HUES6 (cell line): ENCODE measurements at regions not wholly inside any gene's neighbourhood (a gene's known extent, or its start where the extent isn't known, plus 50 kb on each side); places are given as distances from the start of the nearest gene placed in this dataset.
A peak's percentile ranks its signal among the peaks of the same experiment; 100 is the strongest.

Experiments used
- H3K27ac ChIP-seq: 2 replicates; pipeline ENCODE4 v1.7.0; 2013; ENCODE audit warnings: low read depth, mild to moderate bottlenecking, low read length, inconsistent platforms
- H3K27me3 ChIP-seq: 2 replicates; pipeline ENCODE4 v1.6.1; 2013; ENCODE audit warnings: low read length; ENCODE audit not compliant: control insufficient read depth, insufficient read depth
- H3K36me3 ChIP-seq: 2 replicates; pipeline ENCODE4 v1.6.1; 2013; ENCODE audit warnings: low read length; ENCODE audit not compliant: control insufficient read depth, insufficient read depth
- H3K4me1 ChIP-seq: 2 replicates; pipeline ENCODE4 v1.6.1; 2013; ENCODE audit warnings: low read length; ENCODE audit not compliant: control insufficient read depth, insufficient read depth
- H3K4me3 ChIP-seq: 2 replicates; pipeline ENCODE4 v1.5.1; 2013; ENCODE audit warnings: low read depth, low read length
- H3K9ac ChIP-seq: one replicate; pipeline ENCODE4 v1.6.1; 2013; ENCODE audit warnings: mild to moderate bottlenecking, low read length
- H3K9me3 ChIP-seq: 2 replicates; pipeline ENCODE4 v1.6.1; 2013; ENCODE audit warnings: low read depth, low read length; ENCODE audit not compliant: control insufficient read depth, insufficient read depth

GRCh38 chr1:22297999-22298398 is 153.7 kb upstream of the ZBTB40 start:
- Histone ChIP-seq H3K27me3 (no peaks in the 10 kb centered on the region), H3K36me3 (no peaks in the 10 kb centered on the region), H3K4me3 (no peak overlapping the region), H3K9me3 (peaks cover 9% of the 10 kb centered on the region), H3K27ac (no peak overlapping the region), H3K4me1 (peaks cover 8% of the 10 kb centered on the region), H3K9ac (no peak overlapping the region)

GRCh38 chr1:22303816-22304215 is 147.8 kb upstream of the ZBTB40 start:
- H3K27me3 ChIP-seq = 0 out of 2 replicates have a peak, but pooled peaks cover 2% of the 10 kb centered on the region
- H3K9me3 ChIP-seq = peaks cover 10% of the 10 kb centered on the region; the same call in 1 of the 2 replicates
- H3K4me1 ChIP-seq = no peaks in the 10 kb centered on the region
- no peak overlapping the region for H3K4me3 ChIP-seq
- H3K27ac ChIP-seq = no peak overlapping the region
- no peaks in the 10 kb centered on the region for H3K36me3 ChIP-seq
- no peak overlapping the region for H3K9ac ChIP-seq

GRCh38 chr1:22309572-22309971 is 142.1 kb upstream of the ZBTB40 start:
- Histone ChIP-seq H3K9me3 (no peaks in the 10 kb centered on the region), H3K4me3 (no peak overlapping the region), H3K9ac (no peak overlapping the region), H3K36me3 (no peaks in the 10 kb centered on the region), H3K27ac (no peak overlapping the region), H3K4me1 (no peaks in the 10 kb centered on the region), H3K27me3 (0 out of 2 replicates have a peak, but pooled peaks cover 2% of the 10 kb centered on the region)

DNA sequence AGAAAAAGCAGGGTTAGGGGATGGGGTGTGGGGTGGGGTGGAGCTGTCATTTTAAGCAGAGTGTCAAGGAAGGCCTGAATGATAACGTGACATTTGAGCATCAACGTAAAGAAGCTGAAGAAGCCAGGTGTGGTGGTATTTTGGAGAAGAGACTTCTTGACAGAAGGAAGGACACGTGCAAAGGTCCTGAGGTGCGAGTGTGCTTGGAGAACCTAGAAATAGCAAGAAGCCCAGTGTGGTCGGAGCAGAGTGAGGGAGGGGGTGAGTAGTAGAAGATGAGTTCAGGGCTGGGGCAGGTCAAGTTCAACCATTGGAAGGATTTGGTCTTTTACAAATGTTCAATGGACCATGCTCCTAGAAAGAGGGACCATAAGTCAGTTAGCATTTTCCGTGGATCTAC is 140.2 kb upstream of the ZBTB40 start:
- no peaks in the 10 kb centered on the region for H3K9me3 ChIP-seq

DNA sequence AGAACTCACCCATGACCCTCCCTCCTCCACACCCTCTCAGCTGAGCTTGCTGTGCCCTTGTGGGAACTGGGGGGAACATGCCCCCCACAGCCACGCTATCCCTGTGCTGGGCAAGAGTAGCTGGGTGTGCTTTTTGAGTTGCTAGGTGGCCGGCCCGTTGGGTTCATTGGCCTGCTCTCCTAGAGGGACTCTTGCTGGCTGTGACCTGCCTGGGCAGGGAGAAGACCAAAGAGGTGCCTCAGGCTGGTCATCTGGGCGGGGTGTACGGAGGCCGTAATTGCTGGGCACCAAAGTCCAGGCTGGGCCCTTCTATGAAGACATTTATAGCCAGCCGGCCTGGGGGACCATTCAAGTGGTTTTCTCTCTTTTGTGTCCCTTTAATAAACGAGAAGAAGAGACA is 138.3 kb upstream of the ZBTB40 start:
- H3K36me3 ChIP-seq = no peaks in the 10 kb centered on the region
- no peak overlapping the region for H3K27ac ChIP-seq
- peaks cover 11% of the 10 kb centered on the region; the same call in 1 of the 2 replicates for H3K4me1 ChIP-seq
- H3K27me3 ChIP-seq = no peaks in the 10 kb centered on the region
- H3K4me3 ChIP-seq = no peak overlapping the region
- H3K9ac ChIP-seq = no peak overlapping the region
- no peaks in the 10 kb centered on the region for H3K9me3 ChIP-seq

More for the DNA sequence above, 140.2 kb upstream of the ZBTB40 start:
- H3K4me1 ChIP-seq = no peaks in the 10 kb centered on the region
- H3K27ac ChIP-seq = no peak overlapping the region
- H3K36me3 ChIP-seq = no peaks in the 10 kb centered on the region
- H3K9ac ChIP-seq = no peak overlapping the region
- H3K27me3 ChIP-seq = 0 out of 2 replicates have a peak, but pooled peaks cover 2% of the 10 kb centered on the region
- H3K4me3 ChIP-seq = no peak overlapping the region

DNA sequence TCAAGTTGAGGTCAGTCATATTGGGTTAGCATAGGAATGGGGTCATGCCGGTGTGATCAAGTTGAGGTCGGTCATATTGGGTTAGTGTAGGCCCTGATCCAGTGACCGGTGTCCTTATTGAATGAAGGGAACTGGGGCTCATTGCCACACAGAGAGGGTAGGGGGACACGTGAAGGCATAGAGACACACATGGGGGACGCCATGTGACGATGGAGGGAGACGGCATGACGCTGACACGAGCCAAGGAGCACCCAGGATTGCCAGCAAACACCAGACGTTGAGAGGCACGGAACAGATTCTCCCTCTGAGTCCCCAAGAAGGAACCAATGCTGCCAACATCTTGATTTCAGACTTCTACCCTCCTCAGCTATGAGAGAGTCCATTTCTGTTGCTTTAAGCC is 136.9 kb upstream of the ZBTB40 start:
- no peak overlapping the region for H3K9ac ChIP-seq
- no peaks in the 10 kb centered on the region for H3K36me3 ChIP-seq
- peaks cover 18% of the 10 kb centered on the region for H3K4me1 ChIP-seq
- H3K4me3 ChIP-seq = no peak overlapping the region
- H3K9me3 ChIP-seq = no peaks in the 10 kb centered on the region
- H3K27ac ChIP-seq = no peak overlapping the region
- peaks cover 7% of the 10 kb centered on the region for H3K27me3 ChIP-seq

- Histone ChIP-seq H3K4me1 (peaks cover 25% of the 10 kb centered on the region), H3K9me3 (no peaks in the 10 kb centered on the region), H3K36me3 (no peaks in the 10 kb centered on the region), H3K9ac (no peak overlapping the region), H3K4me3 (no peak overlapping the region), H3K27me3 (peaks cover 15% of the 10 kb centered on the region), H3K27ac (no peak overlapping the region)
These were observed 136.2 kb upstream of the ZBTB40 start for GRCh38 chr1:22315315-22316078.

DNA sequence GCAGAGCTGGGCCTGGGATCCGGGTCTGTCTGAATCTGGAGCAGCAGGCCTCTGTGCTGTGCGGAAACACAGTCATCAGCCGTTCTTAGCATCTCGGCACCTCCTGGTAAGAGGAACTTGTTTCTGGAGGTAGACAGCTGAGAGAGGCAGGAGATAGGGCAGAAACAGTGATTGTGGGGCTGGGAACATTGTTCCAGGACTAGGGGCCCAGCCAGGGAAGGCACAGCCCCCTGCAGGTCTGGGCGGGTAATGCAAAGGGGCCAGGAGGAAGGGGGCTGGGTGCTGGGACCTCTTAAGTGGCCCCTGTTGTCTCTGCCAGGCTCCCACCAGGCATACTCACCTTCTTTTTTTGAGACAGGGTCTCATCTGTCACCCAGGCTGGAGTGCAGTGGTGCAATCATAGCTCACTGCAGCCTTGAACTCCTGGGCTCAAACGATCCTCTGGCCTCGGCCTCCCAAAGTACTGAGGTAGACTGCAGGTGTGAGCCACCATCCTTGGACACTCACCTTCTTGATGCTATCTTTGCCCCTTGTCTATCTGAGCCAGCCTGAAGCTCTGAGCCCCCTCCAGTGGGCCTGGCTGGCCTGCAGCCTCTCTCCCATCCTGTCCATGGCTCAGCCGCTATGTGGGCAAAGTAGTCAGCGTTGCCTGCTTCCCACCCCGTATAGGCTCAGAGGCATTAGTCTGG is 134.3 kb upstream of the ZBTB40 start:
- Histone ChIP-seq H3K9ac (no peak overlapping the region), H3K4me3 (no peak overlapping the region), H3K9me3 (no peaks in the 10 kb centered on the region; the same call in 1 of the 2 replicates)

DNA sequence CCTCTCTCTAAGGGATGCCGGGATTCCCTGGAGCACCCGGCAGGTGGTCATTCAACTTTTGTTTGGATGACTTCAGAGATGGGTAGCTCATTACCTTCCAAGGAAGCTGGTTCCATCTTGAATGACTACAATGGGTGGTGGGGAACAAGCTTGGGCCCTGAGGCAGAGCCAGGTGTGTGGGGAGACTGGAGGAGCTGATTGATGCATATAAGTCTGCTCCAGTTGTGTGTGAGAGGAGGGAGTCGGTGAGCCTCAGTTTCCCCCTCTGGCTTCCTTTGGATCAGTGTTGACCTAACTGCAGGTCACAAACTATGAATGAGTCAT is 133.8 kb upstream of the ZBTB40 start:
- Histone ChIP-seq H3K27ac (no peak overlapping the region), H3K9ac (no peak overlapping the region), H3K4me3 (no peak overlapping the region), H3K36me3 (no peaks in the 10 kb centered on the region), H3K4me1 (peaks cover 43% of the 10 kb centered on the region), H3K27me3 (peaks cover 16% of the 10 kb centered on the region), H3K9me3 (no peaks in the 10 kb centered on the region; the same call in 1 of the 2 replicates)

More for the DNA sequence above, 134.3 kb upstream of the ZBTB40 start:
- no peak overlapping the region for H3K27ac ChIP-seq
- peaks cover 43% of the 10 kb centered on the region for H3K4me1 ChIP-seq
- H3K36me3 ChIP-seq = no peaks in the 10 kb centered on the region
- H3K27me3 ChIP-seq = peaks cover 16% of the 10 kb centered on the region

DNA sequence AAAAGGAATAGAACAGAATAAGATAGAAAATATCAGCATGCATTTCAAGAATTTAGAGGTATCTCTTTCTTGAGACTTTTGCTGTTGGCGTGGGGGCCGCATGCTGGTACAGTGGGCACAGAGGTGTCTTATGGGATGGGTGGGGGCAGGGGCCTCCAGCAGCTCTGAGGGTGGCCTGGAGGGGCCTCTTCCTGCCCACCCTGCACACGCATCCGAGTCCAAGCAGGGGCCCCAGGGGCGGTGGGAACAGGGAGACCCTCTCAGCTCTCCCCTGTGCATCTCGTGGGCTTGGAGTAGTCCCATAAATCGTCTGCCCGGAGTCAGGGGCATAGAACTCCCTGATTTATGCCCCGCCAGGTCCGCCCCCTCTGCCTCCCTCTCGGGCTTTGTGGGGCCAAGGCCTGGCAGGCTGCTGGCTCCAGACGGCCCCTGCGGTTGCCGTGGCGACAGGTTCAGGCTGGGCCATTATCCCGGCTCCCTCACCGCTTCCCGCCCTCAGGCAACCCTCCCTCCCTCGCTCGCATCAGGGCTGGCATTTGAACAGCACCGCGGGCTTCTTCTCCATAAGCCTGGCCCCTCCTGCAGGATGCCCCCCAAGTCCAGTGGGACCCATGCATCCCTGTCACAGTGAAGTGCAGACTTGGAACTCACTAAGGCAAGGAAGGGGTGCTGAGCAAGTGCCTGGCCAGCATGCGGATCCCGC is 133.2 kb upstream of the ZBTB40 start:
- peaks cover 43% of the 10 kb centered on the region for H3K4me1 ChIP-seq
- peaks cover 16% of the 10 kb centered on the region for H3K27me3 ChIP-seq
- H3K9me3 ChIP-seq = no peaks in the 10 kb centered on the region; the same call in 1 of the 2 replicates
- 0 out of 2 replicates have a peak overlapping the region, but pooled peaks have one; percentile 11 for H3K4me3 ChIP-seq
- H3K36me3 ChIP-seq = no peaks in the 10 kb centered on the region
- no peak overlapping the region for H3K9ac ChIP-seq
- H3K27ac ChIP-seq = no peak overlapping the region

DNA sequence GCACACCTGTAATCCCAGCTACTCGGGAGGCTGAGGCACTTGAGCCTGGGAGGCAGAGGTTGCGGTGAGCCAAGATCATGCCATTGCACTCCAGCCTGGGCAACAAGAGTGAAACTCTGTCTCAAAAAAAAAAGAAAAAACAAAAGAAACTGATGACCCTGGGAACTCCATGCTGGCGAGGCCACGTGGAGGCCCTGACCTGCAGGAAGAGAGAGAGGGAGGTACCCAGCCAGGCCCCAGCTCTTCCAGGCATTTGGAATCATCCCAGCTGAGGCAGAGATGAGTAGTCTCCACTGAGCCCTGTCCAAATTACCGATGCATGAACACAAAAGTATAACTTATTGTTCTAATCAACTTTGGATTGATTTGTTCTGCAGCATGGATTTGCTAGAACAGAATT is 132.0 kb upstream of the ZBTB40 start:
- no peaks in the 10 kb centered on the region for H3K36me3 ChIP-seq
- H3K4me1 ChIP-seq = peaks cover 43% of the 10 kb centered on the region
- peaks cover 16% of the 10 kb centered on the region for H3K27me3 ChIP-seq
- no peak overlapping the region for H3K9ac ChIP-seq
- H3K27ac ChIP-seq = no peak overlapping the region
- no peaks in the 10 kb centered on the region; the same call in 1 of the 2 replicates for H3K9me3 ChIP-seq
- H3K4me3 ChIP-seq = no peak overlapping the region
